BJ (cell line): ENCODE measurements at regions not wholly inside any gene's neighbourhood (a gene's known extent, or its start where the extent isn't known, plus 50 kb on each side); places are given as distances from the start of the nearest gene placed in this dataset.

Experiments
- CTCF ChIA-PET: fragments of 350-600 bp; formaldehyde crosslinking; extraction: SDS; loops from one replicate; lab custom pipeline; 2021; ENCODE audit warnings: antibody characterized with exemption, inconsistent platforms; lab: Yijun Ruan, JAX
- POLR2A ChIA-PET: fragments of 300-600 bp; sonication (Branson Sonifier 250); formaldehyde crosslinking; extraction: SDS; loops from one replicate; lab custom pipeline; 2021; ENCODE audit warnings: antibody characterized with exemption; lab: Charles Lee
- DNase-seq: peaks from one replicate; pipeline ENCODE4 v3.0.0-alpha.2; 2011; ENCODE audit warnings: low read depth
- H3K27me3 ChIP-seq: 2 replicates; pipeline ENCODE4 v1.6.0; 2011; ENCODE audit warnings: low read length; ENCODE audit not compliant: control insufficient read depth, insufficient read depth
- H3K36me3 ChIP-seq: 2 replicates; pipeline ENCODE4 v1.5.1; 2011; ENCODE audit warnings: low read length; ENCODE audit not compliant: control insufficient read depth, insufficient read depth
- H3K4me3 ChIP-seq: 2 replicates; pipeline ENCODE4 v1.5.1; 2011; ENCODE audit warnings: low read depth, mild to moderate bottlenecking, control low read depth, low read length
- TF ChIP-seq, protein P1 (sequence below): IDR thresholded peaks from 2 replicates; pipeline ENCODE4 v1.5.1; 2011; ENCODE audit warnings: low read depth, mild to moderate bottlenecking, control low read depth, inconsistent platforms, low read length, moderate library complexity; ENCODE audit not compliant: insufficient read depth

DNA sequence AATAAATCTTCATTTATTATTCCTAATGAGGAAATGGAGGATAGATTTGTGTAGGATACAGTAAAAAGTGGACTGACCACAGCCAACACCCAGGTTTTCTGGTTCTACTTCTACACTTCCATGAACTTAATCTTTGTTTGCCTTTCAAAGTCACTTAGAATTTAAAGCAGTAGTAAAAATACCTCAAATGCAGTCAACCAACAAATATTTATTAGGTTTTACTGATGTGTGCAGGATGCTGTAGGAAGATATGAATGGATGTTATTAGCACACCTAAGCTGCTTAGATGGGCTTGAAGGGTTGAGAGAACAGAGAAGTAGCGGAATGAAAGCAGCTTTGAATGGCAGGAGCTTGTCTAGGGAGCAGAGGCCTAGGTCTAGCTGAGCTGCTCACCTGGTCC lies 201.1 kb downstream of the PALM2AKAP2 start:
- Histone ChIP-seq H3K27me3 (no peaks in the 10 kb centered on the region), H3K36me3 (no peaks in the 10 kb centered on the region), H3K4me3 (no peak overlapping the region)
- POLR2A ChIA-PET, result no interaction called here
- no peak for DNase-seq
- TF ChIP-seq, protein P1, sequence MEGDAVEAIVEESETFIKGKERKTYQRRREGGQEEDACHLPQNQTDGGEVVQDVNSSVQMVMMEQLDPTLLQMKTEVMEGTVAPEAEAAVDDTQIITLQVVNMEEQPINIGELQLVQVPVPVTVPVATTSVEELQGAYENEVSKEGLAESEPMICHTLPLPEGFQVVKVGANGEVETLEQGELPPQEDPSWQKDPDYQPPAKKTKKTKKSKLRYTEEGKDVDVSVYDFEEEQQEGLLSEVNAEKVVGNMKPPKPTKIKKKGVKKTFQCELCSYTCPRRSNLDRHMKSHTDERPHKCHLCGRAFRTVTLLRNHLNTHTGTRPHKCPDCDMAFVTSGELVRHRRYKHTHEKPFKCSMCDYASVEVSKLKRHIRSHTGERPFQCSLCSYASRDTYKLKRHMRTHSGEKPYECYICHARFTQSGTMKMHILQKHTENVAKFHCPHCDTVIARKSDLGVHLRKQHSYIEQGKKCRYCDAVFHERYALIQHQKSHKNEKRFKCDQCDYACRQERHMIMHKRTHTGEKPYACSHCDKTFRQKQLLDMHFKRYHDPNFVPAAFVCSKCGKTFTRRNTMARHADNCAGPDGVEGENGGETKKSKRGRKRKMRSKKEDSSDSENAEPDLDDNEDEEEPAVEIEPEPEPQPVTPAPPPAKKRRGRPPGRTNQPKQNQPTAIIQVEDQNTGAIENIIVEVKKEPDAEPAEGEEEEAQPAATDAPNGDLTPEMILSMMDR, result no peak
- CTCF ChIA-PET, result interaction anchor here (1.3 kb wide), 1 partner anchor 9 kb away, joined by 3 read pairs; no protein-coding TSS in a partner anchor

DNA sequence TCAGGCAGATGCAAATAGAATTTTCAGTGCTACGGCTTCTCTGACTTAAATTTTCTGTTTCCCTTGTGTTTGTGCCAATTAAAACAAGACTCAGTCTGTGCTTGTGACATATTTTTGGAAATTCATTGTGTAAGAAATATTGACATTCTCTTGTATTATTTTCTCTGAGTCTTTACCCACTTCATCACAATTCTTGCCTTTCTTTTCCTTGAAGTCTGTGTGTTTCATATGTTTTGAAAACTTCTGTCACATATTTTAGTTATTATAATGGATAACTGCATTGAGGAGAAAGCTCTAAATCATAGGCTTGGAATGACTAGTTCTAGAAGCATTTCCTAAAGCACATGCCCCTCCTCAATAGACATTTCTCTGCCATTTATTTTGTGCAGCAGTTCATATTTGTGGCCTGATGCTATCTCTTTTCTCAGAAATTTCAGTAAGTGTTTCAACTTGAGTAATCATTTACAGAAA lies 206.6 kb downstream of the PALM2AKAP2 start:
- Histone ChIP-seq H3K4me3 (no peak overlapping the region), H3K36me3 (no peaks in the 10 kb centered on the region), H3K27me3 (no peaks in the 10 kb centered on the region)
- ChIA-PET POLR2A (no interaction called here), CTCF (interaction anchor here (0.8 kb wide), 1 partner anchor 51 kb away, joined by 3 read pairs; no protein-coding TSS in a partner anchor)
- TF ChIP-seq, protein P1, result no peak
- peak; percentile 89 for DNase-seq

DNA sequence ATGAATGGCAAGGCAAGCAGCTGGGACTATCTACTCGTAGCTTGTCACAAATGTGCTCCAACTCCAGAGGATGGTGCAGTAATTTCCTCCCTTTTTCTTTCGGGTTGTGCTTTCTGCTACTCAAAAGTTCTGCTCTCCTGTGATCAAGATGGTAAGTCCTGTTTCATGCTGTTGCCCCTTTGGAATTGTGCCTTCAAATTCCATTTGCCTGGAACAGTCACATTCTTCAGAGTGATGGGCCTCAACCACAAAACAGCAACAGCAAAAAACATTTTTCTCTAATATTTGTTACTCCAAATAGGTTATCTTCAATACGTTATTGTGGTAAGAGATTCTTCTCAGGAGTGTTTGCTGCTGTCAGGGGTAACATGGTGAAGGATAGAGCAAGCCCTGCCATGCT lies 209.3 kb downstream of the PALM2AKAP2 start:
- Histone ChIP-seq H3K4me3 (no peak overlapping the region), H3K36me3 (no peaks in the 10 kb centered on the region), H3K27me3 (no peaks in the 10 kb centered on the region)
- ChIA-PET CTCF (interaction anchor here (0.7 kb wide), 1 partner anchor 39 kb away, joined by 3 read pairs; no protein-coding TSS in a partner anchor), POLR2A (interaction anchor here (0.7 kb wide), 1 partner anchor 38 kb away, joined by 3 read pairs; no protein-coding TSS in a partner anchor)
- no peak for DNase-seq
- TF ChIP-seq, protein P1, result no peak

DNA sequence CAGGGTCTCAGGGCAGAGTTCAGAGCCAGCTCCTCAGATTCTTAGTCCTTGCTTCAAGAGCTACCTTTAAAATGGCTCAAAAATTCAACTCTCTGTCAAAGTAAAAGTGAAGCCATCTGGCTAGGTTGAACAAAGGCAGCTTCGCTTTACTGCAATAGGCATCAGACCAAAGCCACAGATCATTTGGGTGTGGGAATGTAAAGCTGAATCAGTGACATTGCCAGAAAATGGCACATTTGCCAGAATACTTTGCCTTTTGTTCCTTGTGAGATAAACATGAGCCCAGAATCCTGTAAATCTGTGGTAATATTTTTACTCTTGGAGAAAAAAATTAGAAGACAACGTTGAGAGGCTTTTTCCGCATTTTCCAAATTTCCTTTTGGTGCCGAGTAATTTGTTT lies 210.5 kb downstream of the PALM2AKAP2 start:
- H3K36me3 ChIP-seq, result no peaks in the 10 kb centered on the region
- no peak overlapping the region for H3K4me3 ChIP-seq
- DNase-seq, result no peak
- ChIA-PET CTCF (interaction anchor here (1.6 kb wide), 1 partner anchor 37 kb away, joined by 3 read pairs; no protein-coding TSS in a partner anchor), POLR2A (no interaction called here)
- TF ChIP-seq, protein P1, result no peak
- no peaks in the 10 kb centered on the region for H3K27me3 ChIP-seq

DNA sequence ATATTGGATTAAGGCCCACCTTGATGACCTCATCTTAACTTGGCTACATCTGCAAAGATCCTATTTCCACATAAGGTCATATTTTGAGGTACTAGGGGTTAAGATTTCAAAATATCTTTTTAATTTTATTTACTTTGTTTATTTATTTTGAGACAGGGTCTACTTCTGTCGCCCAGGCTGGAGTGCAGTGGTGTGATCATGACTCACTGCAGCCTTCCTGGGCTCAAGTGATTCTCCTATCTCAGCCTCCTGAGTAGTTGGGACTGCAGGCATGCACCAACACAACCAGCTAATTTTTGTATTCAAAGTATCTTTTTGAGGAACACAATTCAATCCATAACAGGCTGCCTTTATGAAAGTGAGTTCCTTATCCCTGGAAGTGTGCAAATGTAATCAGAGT lies 212.3 kb downstream of the PALM2AKAP2 start:
- Histone ChIP-seq H3K36me3 (peaks cover 2% of the 10 kb centered on the region), H3K27me3 (no peaks in the 10 kb centered on the region), H3K4me3 (no peak overlapping the region)
- POLR2A ChIA-PET, result no interaction called here
- CTCF ChIA-PET, result interaction anchor here (0.9 to 1.6 kb wide), 3 partner anchors 8 to 157 kb away, joined by 3 read pairs; no protein-coding TSS in a partner anchor
- TF ChIP-seq, protein P1, result no peak
- DNase-seq, result no peak
